SJCRH30 (cell line): ENCODE measurements at regions not wholly inside any gene's neighbourhood (a gene's known extent, or its start where the extent isn't known, plus 50 kb on each side); places are given as distances from the start of the nearest gene placed in this dataset.

Experiments
- DNase-seq, 2 experiments: peaks; one replicate each; pipeline ENCODE4 v3.0.0-alpha.2; 2015 to 2020
- H3K27ac ChIP-seq: fragments of 250-450 bp; sonication (Bioruptor Pico); 2 replicates; pipeline ENCODE4 v1.5.1; 2020; ENCODE audit warnings: mild to moderate bottlenecking, moderate library complexity
- H3K27me3 ChIP-seq: fragments of 250-450 bp; sonication (Bioruptor Pico); 2 replicates; pipeline ENCODE4 v1.5.1; 2020; ENCODE audit warnings: mild to moderate bottlenecking, moderate library complexity
- H3K36me3 ChIP-seq: fragments of 250-450 bp; sonication (Bioruptor Pico); 2 replicates; pipeline ENCODE4 v1.5.1; 2020; ENCODE audit warnings: mild to moderate bottlenecking, moderate library complexity
- H3K4me1 ChIP-seq: fragments of 250-450 bp; sonication (Bioruptor Pico); 2 replicates; pipeline ENCODE4 v1.5.1; 2020; ENCODE audit warnings: mild to moderate bottlenecking, moderate library complexity
- H3K4me3 ChIP-seq: fragments of 250-450 bp; sonication (Bioruptor Pico); 2 replicates; pipeline ENCODE4 v1.5.1; 2020; ENCODE audit warnings: mild to moderate bottlenecking, moderate library complexity
- H3K9me3 ChIP-seq: fragments of 250-450 bp; sonication (Bioruptor Pico); replicated peaks from 2 replicates; pipeline ENCODE4 v1.5.1; 2020; ENCODE audit warnings: mild to moderate bottlenecking, moderate library complexity

GRCh38 chr18:38427234-38427633 lies 861.6 kb upstream of the CELF4 start:
- Histone ChIP-seq H3K9me3 (no peaks in the 10 kb centered on the region), H3K4me3 (no peak overlapping the region), H3K36me3 (no peaks in the 10 kb centered on the region), H3K27ac (no peak overlapping the region), H3K27me3 (no peaks in the 10 kb centered on the region), H3K4me1 (no peaks in the 10 kb centered on the region)
- peak in 1 of 2 experiments; percentile 32 for DNase-seq

GRCh38 chr18:38421872-38422615 lies 856.4 kb upstream of the CELF4 start:
- Histone ChIP-seq H3K9me3 (no peaks in the 10 kb centered on the region), H3K27ac (no peak overlapping the region), H3K4me3 (no peak overlapping the region), H3K27me3 (no peaks in the 10 kb centered on the region), H3K36me3 (no peaks in the 10 kb centered on the region), H3K4me1 (no peaks in the 10 kb centered on the region)
- DNase-seq = no peak

DNA sequence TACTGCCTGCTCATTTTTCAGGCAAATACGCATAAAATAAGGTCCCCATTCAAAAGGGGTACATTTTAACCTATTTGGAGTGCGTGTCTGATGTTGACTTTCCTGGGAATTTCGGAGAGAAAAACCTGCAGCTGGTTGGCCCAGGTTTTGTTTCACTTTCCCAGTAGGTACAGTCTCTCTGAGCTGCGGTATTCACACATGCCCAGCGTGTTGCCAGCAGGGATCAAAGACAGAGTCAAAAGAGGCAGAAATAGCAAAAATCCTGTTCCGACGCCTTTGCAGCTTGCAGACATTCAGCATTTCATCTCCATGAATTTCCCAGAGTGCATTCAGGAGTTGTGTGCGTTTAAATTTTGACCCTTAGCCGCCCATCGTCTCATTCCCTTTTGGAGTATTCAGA lies 855.4 kb upstream of the CELF4 start:
- Histone ChIP-seq H3K27me3 (no peaks in the 10 kb centered on the region), H3K27ac (no peak overlapping the region), H3K4me3 (no peak overlapping the region), H3K9me3 (no peaks in the 10 kb centered on the region), H3K36me3 (no peaks in the 10 kb centered on the region), H3K4me1 (no peaks in the 10 kb centered on the region)
- no peak for DNase-seq

GRCh38 chr18:38420611-38421010 lies 855.0 kb upstream of the CELF4 start:
- H3K27ac ChIP-seq = no peak overlapping the region
- H3K4me3 ChIP-seq = no peak overlapping the region
- H3K4me1 ChIP-seq = no peaks in the 10 kb centered on the region
- H3K36me3 ChIP-seq = no peaks in the 10 kb centered on the region
- H3K9me3 ChIP-seq = no peaks in the 10 kb centered on the region
- DNase-seq = no peak
- H3K27me3 ChIP-seq = no peaks in the 10 kb centered on the region

DNA sequence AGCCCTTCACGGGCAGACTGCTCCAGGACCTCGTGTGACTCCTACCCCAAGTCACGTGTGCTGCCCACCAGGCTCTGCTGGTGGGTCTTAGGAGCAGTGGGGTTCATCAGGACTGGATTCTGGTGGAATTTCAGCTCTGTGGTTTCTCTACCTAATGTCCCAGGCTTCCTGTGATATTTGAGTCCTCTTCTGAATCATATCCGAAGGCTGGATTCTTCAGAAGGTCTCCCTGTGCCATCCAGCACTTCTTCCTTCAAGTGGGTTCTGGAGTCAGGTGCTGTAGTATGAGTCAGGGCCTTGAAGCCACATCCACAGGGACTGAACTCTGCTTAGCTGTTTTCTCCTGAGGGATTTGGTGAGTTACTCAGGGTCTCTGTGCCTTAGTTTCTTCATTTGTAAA lies 850.2 kb upstream of the CELF4 start:
- Histone ChIP-seq H3K36me3 (no peaks in the 10 kb centered on the region), H3K27me3 (no peaks in the 10 kb centered on the region), H3K4me1 (no peaks in the 10 kb centered on the region), H3K9me3 (no peaks in the 10 kb centered on the region), H3K27ac (no peak overlapping the region), H3K4me3 (no peak overlapping the region)
- no peak for DNase-seq

DNA sequence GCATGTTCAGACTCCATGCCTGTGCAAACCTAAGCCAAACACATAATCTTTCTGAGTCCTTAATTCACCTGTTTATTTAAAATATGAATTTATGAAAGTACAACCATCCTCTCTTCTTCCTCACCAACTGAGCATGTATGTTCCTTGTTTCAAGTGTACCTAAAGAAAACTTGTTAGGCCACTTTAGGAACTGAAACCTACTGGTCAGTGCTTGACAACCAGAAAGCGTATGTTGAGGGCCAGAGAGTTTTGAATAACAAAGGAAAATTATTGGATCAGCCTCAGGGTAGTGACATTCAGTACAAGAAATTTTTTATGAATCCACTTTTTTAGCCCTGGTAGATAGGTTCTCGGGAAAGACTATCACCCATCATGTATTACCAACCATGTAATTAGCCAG lies 847.6 kb upstream of the CELF4 start:
- no peak overlapping the region for H3K27ac ChIP-seq
- no peak overlapping the region for H3K4me3 ChIP-seq
- H3K9me3 ChIP-seq = no peaks in the 10 kb centered on the region
- H3K36me3 ChIP-seq = no peaks in the 10 kb centered on the region
- no peaks in the 10 kb centered on the region for H3K4me1 ChIP-seq
- H3K27me3 ChIP-seq = no peaks in the 10 kb centered on the region
- no peak for DNase-seq

DNA sequence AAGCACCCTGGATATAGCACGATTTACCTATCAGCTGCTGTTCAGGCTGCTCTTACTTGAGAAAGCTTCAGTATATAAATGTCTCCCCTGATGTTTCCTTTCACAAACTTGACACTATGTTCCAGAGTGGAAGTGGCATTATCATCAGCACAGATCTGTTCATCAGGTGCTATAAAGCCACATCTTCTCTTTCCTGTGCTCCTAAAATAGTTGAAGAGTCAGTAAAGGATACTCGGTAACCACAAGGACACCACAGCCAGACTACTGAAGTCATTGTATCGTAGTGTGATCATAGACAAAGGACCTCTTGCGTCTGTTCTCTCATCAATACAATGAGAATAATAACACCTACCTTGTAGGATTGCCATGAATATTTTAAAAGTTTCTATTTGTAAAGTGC lies 841.0 kb upstream of the CELF4 start:
- Histone ChIP-seq H3K4me3 (no peak overlapping the region), H3K4me1 (no peaks in the 10 kb centered on the region)

DNA sequence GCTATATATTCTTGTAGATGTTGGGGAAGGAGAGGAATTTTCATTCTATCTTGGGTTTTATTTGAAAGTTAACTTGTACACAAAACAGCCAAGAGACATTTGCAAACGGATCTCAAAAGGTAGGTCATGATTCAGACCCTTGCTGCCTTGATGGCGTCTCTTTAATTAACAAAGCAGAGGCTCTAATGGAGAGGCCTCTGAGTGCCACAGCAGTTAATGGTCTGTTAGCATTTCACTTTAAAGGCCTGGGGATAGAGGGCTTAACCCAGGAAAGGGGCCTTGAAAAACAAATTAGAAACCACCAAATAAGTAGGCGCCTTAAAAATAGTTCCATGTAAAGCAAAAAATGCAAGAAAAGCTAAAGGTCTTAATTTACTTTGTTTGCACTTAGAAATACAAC lies 836.9 kb upstream of the CELF4 start:
- Histone ChIP-seq H3K4me3 (no peak overlapping the region), H3K9me3 (no peaks in the 10 kb centered on the region), H3K36me3 (no peaks in the 10 kb centered on the region), H3K27ac (no peak overlapping the region), H3K27me3 (no peaks in the 10 kb centered on the region), H3K4me1 (no peaks in the 10 kb centered on the region)
- DNase-seq = no peak

More for the DNA sequence above, 841.0 kb upstream of the CELF4 start:
- Histone ChIP-seq H3K27ac (no peak overlapping the region), H3K36me3 (no peaks in the 10 kb centered on the region), H3K27me3 (no peaks in the 10 kb centered on the region), H3K9me3 (no peaks in the 10 kb centered on the region)
- no peak for DNase-seq

GRCh38 chr18:38397094-38397493 lies 831.5 kb upstream of the CELF4 start:
- no peaks in the 10 kb centered on the region for H3K36me3 ChIP-seq
- DNase-seq = no peak
- H3K27ac ChIP-seq = no peak overlapping the region
- H3K27me3 ChIP-seq = no peaks in the 10 kb centered on the region
- no peaks in the 10 kb centered on the region for H3K4me1 ChIP-seq
- no peak overlapping the region for H3K4me3 ChIP-seq
- no peaks in the 10 kb centered on the region for H3K9me3 ChIP-seq

DNA sequence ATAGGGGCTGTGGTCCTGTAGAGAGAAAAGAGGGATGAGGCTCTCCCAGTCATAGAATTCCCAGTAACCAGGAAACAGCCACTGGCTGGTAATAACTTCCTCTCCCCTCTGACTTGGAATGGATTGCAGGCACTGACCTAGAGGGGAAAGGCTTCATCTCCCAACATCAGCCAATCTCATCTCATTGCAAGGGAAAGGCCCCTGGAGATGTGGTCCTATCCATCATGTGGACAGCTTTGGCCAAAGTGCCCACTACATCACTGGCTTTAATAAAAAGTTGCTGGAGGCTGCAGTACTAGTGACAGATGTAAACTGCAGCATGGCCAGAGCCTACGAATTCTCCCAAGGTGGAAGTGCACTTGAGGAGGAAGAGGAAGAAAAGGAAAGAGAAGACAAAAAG lies 820.5 kb upstream of the CELF4 start:
- H3K36me3 ChIP-seq = no peaks in the 10 kb centered on the region
- H3K27ac ChIP-seq = no peak overlapping the region
- H3K9me3 ChIP-seq = no peaks in the 10 kb centered on the region
- H3K4me3 ChIP-seq = no peak overlapping the region
- DNase-seq = no peak
- no peaks in the 10 kb centered on the region for H3K4me1 ChIP-seq
- H3K27me3 ChIP-seq = no peaks in the 10 kb centered on the region

GRCh38 chr18:38369772-38370690 lies 804.4 kb upstream of the CELF4 start:
- no peak for DNase-seq
- Histone ChIP-seq H3K27ac (no peak overlapping the region), H3K4me1 (no peaks in the 10 kb centered on the region), H3K4me3 (no peak overlapping the region), H3K9me3 (no peaks in the 10 kb centered on the region), H3K27me3 (no peaks in the 10 kb centered on the region), H3K36me3 (no peaks in the 10 kb centered on the region)

DNA sequence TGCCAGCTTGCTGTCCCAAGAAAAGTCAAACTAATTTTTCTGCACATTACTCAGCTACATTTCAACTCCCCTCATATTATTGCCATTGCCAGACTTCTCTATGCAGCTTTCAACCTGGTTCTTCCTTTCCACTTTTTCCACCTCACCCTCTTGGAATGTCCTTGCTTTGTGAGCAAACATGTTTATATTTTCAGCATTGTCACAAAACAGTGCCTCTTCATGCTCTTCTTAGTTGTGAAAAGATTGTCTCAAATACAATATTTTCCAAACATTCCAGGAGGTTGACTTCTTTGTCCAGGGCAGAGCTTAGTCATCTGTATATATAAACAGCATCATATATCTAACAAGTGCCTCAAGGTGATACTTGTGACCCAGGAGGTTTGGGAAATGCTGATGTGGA lies 803.3 kb upstream of the CELF4 start:
- no peak overlapping the region for H3K4me3 ChIP-seq
- no peaks in the 10 kb centered on the region for H3K27me3 ChIP-seq
- H3K9me3 ChIP-seq = no peaks in the 10 kb centered on the region
- no peaks in the 10 kb centered on the region for H3K36me3 ChIP-seq
- H3K4me1 ChIP-seq = no peaks in the 10 kb centered on the region
- no peak overlapping the region for H3K27ac ChIP-seq
- no peak for DNase-seq

DNA sequence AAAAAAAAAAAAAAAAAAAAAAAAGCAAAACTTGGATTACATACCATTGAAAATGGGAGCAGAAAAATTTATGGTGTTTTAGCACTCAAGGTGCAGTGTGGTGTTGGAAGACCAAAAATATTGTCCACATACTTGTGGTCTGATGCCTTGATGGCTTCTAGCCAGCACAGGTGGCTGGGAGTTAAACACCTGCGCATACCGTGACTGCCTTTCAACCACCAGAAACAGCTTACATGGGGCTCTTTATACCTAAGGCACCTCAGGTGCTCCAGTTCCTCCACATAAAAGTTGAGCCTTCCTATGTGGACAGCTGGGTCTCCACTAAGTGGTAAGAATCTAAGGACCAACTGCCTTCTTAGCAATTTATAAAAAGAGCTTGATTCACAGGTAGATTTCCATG lies 802.6 kb upstream of the CELF4 start:
- H3K9me3 ChIP-seq = no peaks in the 10 kb centered on the region
- no peaks in the 10 kb centered on the region for H3K36me3 ChIP-seq
- no peak for DNase-seq
- no peak overlapping the region for H3K4me3 ChIP-seq
- H3K4me1 ChIP-seq = no peaks in the 10 kb centered on the region
- no peak overlapping the region for H3K27ac ChIP-seq
- no peaks in the 10 kb centered on the region for H3K27me3 ChIP-seq

- Histone ChIP-seq H3K36me3 (no peaks in the 10 kb centered on the region), H3K9me3 (no peaks in the 10 kb centered on the region), H3K27ac (no peak overlapping the region), H3K27me3 (no peaks in the 10 kb centered on the region), H3K4me1 (no peaks in the 10 kb centered on the region), H3K4me3 (no peak overlapping the region)
- DNase-seq = no peak
These were observed 801.9 kb upstream of the CELF4 start for GRCh38 chr18:38367473-38367872.

DNA sequence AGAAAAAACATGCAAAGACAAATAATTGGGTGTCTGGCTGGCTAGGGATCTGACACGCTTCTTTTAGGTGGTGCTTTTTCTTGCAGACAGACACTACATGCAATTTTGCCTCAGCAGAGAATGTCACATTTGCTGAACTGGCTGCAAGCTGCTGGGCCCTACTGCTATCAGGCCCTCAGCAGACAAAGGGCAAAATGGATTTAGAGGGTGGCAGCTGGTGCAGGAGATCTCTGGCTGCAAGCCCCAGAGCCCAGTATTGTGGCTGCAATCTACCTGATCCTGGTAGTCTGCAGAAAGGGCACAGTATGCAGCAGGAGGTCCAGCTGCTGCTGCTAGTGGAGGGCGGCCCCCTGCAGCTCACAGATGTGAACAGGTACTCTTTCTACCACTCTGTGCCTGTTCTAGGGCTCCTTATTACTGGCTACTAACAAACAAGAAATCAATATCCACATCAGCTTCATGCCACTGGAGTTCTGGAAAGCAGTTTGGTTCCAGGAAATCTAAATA lies 796.7 kb upstream of the CELF4 start:
- Histone ChIP-seq H3K36me3 (no peaks in the 10 kb centered on the region), H3K9me3 (no peaks in the 10 kb centered on the region), H3K27me3 (no peaks in the 10 kb centered on the region), H3K4me1 (no peaks in the 10 kb centered on the region), H3K27ac (no peak overlapping the region), H3K4me3 (no peak overlapping the region)
- no peak for DNase-seq
